WTC11 (cell line): ENCODE measurements at regions not wholly inside any gene's neighbourhood (a gene's known extent, or its start where the extent isn't known, plus 50 kb on each side); places are given as distances from the start of the nearest gene placed in this dataset.

Experiments used
- ATAC-seq: fragments of 200-7000 bp; cut with Tn5 transposase; 2 replicates; pipeline ENCODE4 v1.10.0; 2021; ENCODE audit warnings: mild to moderate bottlenecking, moderate library complexity
- CTCF ChIA-PET: fragments of 300-600 bp; sonication (Branson Sonifier 250); formaldehyde crosslinking; loops from one replicate; lab custom pipeline; 2021; ENCODE audit warnings: antibody characterized with exemption; lab: Charles Lee
- POLR2A ChIA-PET: fragments of 350-600 bp; sonication (Branson Sonifier 250); formaldehyde crosslinking; loops from one replicate; lab custom pipeline; 2021; ENCODE audit warnings: antibody characterized with exemption; lab: Charles Lee
- DNase-seq: peaks from one replicate; pipeline ENCODE4 v3.0.0; 2021; ENCODE audit warnings: low spot score
- H3K27ac Mint-ChIP-seq: 2 replicates; pipeline ENCODE4 v1.8.0; 2021; ENCODE audit warnings: mixed read lengths
- H3K27me3 Mint-ChIP-seq: 2 replicates; pipeline ENCODE4 v1.8.0; 2021; ENCODE audit warnings: low read depth, mild to moderate bottlenecking, moderate library complexity, mixed read lengths
- H3K36me3 Mint-ChIP-seq: 2 replicates; pipeline ENCODE4 v1.8.0; 2021; ENCODE audit warnings: mixed read lengths
- H3K4me1 Mint-ChIP-seq: 2 replicates; pipeline ENCODE4 v1.8.0; 2022; ENCODE audit warnings: mixed read lengths
- H3K4me3 Mint-ChIP-seq: 2 replicates; pipeline ENCODE4 v1.8.0; 2021; ENCODE audit warnings: mild to moderate bottlenecking, moderate library complexity, mixed read lengths
- H3K9me3 Mint-ChIP-seq: 2 replicates; pipeline ENCODE4 v1.8.0; 2021; ENCODE audit warnings: mixed read lengths
- ARID4B ChIP-seq: sonication (generic); formaldehyde crosslinking; IDR thresholded peaks from 2 replicates; pipeline ENCODE4 v1.8.0; 2023; ENCODE audit warnings: missing genetic modification reagents, mild to moderate bottlenecking, borderline replicate concordance
- ATF1 ChIP-seq: sonication (generic); formaldehyde crosslinking; IDR thresholded peaks from 2 replicates; pipeline ENCODE4 v1.8.1; 2023; ENCODE audit warnings: mild to moderate bottlenecking, moderate library complexity, missing genetic modification reagents
- CDX4 ChIP-seq: fragments of 250-450 bp; sonication (Bioruptor Pico); IDR thresholded peaks from 2 replicates; pipeline ENCODE4 v1.9.0; 2021; ENCODE audit warnings: moderate library complexity, mild to moderate bottlenecking, inconsistent platforms, borderline replicate concordance
- CREM ChIP-seq: sonication (generic); formaldehyde crosslinking; IDR thresholded peaks from 2 replicates; pipeline ENCODE4 v1.8.1; 2022; ENCODE audit warnings: mild to moderate bottlenecking, missing genetic modification reagents, moderate library complexity
- E2F4 ChIP-seq: sonication (generic); formaldehyde crosslinking; IDR thresholded peaks from 2 replicates; pipeline ENCODE4 v1.8.1; 2022; ENCODE audit warnings: low read depth, mild to moderate bottlenecking, moderate library complexity, missing genetic modification reagents, borderline replicate concordance
- FOXK1 ChIP-seq: sonication (generic); formaldehyde crosslinking; IDR thresholded peaks from 2 replicates; pipeline ENCODE4 v1.8.0; 2022; ENCODE audit warnings: mild to moderate bottlenecking, moderate library complexity, missing genetic modification reagents
- GTF2I ChIP-seq: fragments of 250-450 bp; sonication (Bioruptor Pico); conservative IDR thresholded peaks from 2 replicates; pipeline ENCODE4 v1.4.0; 2021; ENCODE audit warnings: mild to moderate bottlenecking
- HMGA2 ChIP-seq: fragments of 250-450 bp; sonication (Bioruptor Pico); IDR thresholded peaks from 2 replicates; pipeline ENCODE4 v1.4.0; 2021; ENCODE audit warnings: mild to moderate bottlenecking, moderate library complexity
- IRF1 ChIP-seq: sonication (generic); formaldehyde crosslinking; IDR thresholded peaks from 2 replicates; pipeline ENCODE4 v1.8.0; 2023; ENCODE audit warnings: missing genetic modification reagents
- NFE2L1 ChIP-seq: sonication (generic); formaldehyde crosslinking; IDR thresholded peaks from 2 replicates; pipeline ENCODE4 v1.8.1; 2023; ENCODE audit warnings: missing genetic modification reagents
- NR2C2 ChIP-seq: sonication (generic); formaldehyde crosslinking; IDR thresholded peaks from 2 replicates; pipeline ENCODE4 v1.8.0; 2022; ENCODE audit warnings: mild to moderate bottlenecking, missing genetic modification reagents
- RELA ChIP-seq: sonication (generic); formaldehyde crosslinking; IDR thresholded peaks from 2 replicates; pipeline ENCODE4 v1.8.1; 2022; ENCODE audit warnings: missing genetic modification reagents, mild to moderate bottlenecking, borderline replicate concordance
- TP53 ChIP-seq: sonication (generic); formaldehyde crosslinking; IDR thresholded peaks from 2 replicates; pipeline ENCODE4 v1.8.1; 2023; ENCODE audit warnings: mild to moderate bottlenecking, missing genetic modification reagents
- ZNF121 ChIP-seq: sonication (generic); formaldehyde crosslinking; IDR thresholded peaks from 2 replicates; pipeline ENCODE4 v1.8.0; 2023; ENCODE audit warnings: missing genetic modification reagents
- ZNF138 ChIP-seq: sonication (generic); formaldehyde crosslinking; conservative IDR thresholded peaks from 2 replicates; pipeline ENCODE4 v1.8.1; 2022; ENCODE audit warnings: mild to moderate bottlenecking, moderate library complexity, missing genetic modification reagents
- ZNF423 ChIP-seq: fragments of 250-450 bp; sonication (Bioruptor Pico); IDR thresholded peaks from 2 replicates; pipeline ENCODE4 v2.1.2; 2022; ENCODE audit warnings: mild to moderate bottlenecking, moderate library complexity
- ZSCAN18 ChIP-seq: fragments of 250-450 bp; sonication (Bioruptor Pico); IDR thresholded peaks from 2 replicates; pipeline ENCODE4 v2.1.2; 2022; ENCODE audit warnings: mild to moderate bottlenecking, moderate library complexity

GRCh38 chr1:2890221-2890850 lies 88.8 kb upstream of the TTC34 start (continued):
- no peak for TF ChIP-seq ARID4B (CRISPR knock-in tag)
- no peak for TF ChIP-seq ZNF423 (CRISPR knock-in tag)
- TF ChIP-seq CDX4 (CRISPR knock-in tag) = no peak
- TF ChIP-seq IRF1 (CRISPR knock-in tag) = no peak
- TF ChIP-seq RELA (CRISPR knock-in tag) = no peak

GRCh38 chr1:2891923-2892448 lies 90.5 kb upstream of the TTC34 start:
- no peak overlapping the region for H3K4me3 Mint-ChIP-seq
- peaks cover 17% of the 10 kb centered on the region for H3K9me3 Mint-ChIP-seq
- CTCF ChIA-PET = interaction anchor here (0.8 to 1.4 kb wide), 2 partner anchors 9 to 29 kb away, joined by 4 read pairs; no protein-coding TSS in a partner anchor

GRCh38 chr1:2893473-2894120 lies 92.1 kb upstream of the TTC34 start:
- H3K9me3 Mint-ChIP-seq = peaks cover 26% of the 10 kb centered on the region
- no peaks in the 10 kb centered on the region for H3K4me1 Mint-ChIP-seq
- CTCF ChIA-PET = no interaction called here
- H3K4me3 Mint-ChIP-seq = no peak overlapping the region
- POLR2A ChIA-PET = no interaction called here
- ATAC-seq (no peak), DNase-seq (no peak)
- no peak for TF ChIP-seq ZNF138 (CRISPR knock-in tag)
- no peak for TF ChIP-seq CDX4 (CRISPR knock-in tag)
- TF ChIP-seq NFE2L1 (CRISPR knock-in tag) = no peak
- TF ChIP-seq FOXK1 (CRISPR knock-in tag) = no peak
- TF ChIP-seq E2F4 (CRISPR knock-in tag) = no peak
- no peak for TF ChIP-seq ZNF121 (CRISPR knock-in tag)
- TF ChIP-seq ATF1 (CRISPR knock-in tag) = no peak
- TF ChIP-seq CREM = no peak
- no peak for TF ChIP-seq TP53
- H3K36me3 Mint-ChIP-seq = peaks cover 34% of the 10 kb centered on the region
- no peak overlapping the region for H3K27ac Mint-ChIP-seq
- H3K27me3 Mint-ChIP-seq = peaks cover 7% of the 10 kb centered on the region

More at GRCh38 chr1:2891923-2892448, 90.5 kb upstream of the TTC34 start:
- H3K36me3 Mint-ChIP-seq = peaks cover 24% of the 10 kb centered on the region
- H3K4me1 Mint-ChIP-seq = no peaks in the 10 kb centered on the region
- POLR2A ChIA-PET = no interaction called here
- H3K27me3 Mint-ChIP-seq = peaks cover 7% of the 10 kb centered on the region
- H3K27ac Mint-ChIP-seq = no peak overlapping the region
- no peak for TF ChIP-seq NR2C2 (CRISPR knock-in tag)
- no peak for TF ChIP-seq GTF2I (CRISPR knock-in tag)
- no peak for TF ChIP-seq ZSCAN18 (CRISPR knock-in tag)
- TF ChIP-seq HMGA2 (CRISPR knock-in tag) = no peak
- ATAC-seq (no peak), DNase-seq (no peak)
